Bone marrow (tissue), 2 donors: ENCODE measurements at regions not wholly inside any gene's neighbourhood (a gene's known extent, or its start where the extent isn't known, plus 50 kb on each side); places are given as distances from the start of the nearest gene placed in this dataset.

ENCODE experiments used
- DNase-seq, 2 donors: peaks; one replicate each; lab custom pipeline; 2025; lab: John Stamatoyannopoulos, UW

DNA sequence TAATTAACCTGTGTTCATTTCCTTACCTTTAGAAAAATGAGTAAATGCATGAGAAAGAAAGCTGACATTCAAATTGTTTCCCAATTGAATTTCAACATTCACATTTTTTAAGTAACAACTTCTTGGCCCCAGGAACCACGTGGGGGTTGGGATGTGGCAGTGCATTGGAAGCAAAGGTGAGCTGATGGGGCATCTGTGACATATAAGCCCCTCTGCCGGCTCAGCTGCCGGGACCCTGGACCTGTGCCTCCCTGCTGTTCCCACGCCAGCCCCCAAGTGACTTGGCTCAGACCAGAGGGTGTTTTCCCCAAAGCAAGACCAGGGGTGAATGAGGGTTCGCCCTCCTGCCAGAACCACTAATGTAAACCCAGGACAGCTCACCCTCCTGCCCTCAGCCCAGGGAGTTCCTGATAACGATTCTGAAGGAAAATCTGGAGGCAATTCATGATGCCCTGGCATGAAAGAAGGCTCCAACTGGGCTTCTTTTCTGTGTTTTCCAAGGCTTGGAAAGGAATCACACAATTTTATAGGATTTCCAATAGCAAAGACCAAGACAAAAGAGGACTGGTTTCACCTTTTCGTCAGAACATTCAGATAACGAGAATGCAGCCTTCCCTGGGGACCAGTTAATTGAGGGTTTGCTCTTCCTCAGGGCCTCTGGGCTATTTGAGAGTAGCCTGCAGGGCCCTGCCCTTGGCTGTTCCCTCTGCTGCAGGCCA is 193.2 kb upstream of the TWIST2 start:
- no peak for DNase-seq

DNA sequence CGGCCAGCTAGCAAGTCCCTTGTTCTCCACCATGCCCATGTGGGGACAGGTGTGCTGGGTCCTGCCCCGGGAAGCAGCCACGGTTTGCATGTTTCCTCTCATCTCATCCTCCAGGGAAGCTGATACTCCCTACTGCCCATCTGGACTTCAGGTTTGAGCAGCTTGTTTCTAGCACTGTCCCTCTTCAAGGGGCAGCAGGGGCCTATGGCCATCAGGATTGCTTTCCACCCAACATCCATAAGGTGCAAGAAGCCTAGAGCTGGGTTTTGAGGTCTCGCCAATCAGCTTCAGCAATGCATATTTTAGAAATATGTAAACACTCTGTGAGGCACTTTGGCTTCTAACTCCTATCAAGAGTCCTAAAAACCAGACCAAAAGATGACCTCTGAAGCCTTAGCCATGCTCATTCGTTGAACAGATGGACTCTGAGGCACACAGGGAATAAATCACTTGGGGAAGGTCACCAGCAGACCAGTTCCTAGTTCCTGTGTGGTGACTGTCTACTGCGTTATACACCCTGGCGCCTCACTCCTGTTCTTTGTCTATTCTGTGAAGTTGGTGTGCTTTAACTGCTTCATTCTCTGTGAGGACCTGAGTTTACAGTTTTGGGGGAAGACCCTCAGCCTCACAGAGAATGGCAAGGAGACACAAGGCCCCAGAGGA is 192.6 kb upstream of the TWIST2 start:
- no peak for DNase-seq

DNA sequence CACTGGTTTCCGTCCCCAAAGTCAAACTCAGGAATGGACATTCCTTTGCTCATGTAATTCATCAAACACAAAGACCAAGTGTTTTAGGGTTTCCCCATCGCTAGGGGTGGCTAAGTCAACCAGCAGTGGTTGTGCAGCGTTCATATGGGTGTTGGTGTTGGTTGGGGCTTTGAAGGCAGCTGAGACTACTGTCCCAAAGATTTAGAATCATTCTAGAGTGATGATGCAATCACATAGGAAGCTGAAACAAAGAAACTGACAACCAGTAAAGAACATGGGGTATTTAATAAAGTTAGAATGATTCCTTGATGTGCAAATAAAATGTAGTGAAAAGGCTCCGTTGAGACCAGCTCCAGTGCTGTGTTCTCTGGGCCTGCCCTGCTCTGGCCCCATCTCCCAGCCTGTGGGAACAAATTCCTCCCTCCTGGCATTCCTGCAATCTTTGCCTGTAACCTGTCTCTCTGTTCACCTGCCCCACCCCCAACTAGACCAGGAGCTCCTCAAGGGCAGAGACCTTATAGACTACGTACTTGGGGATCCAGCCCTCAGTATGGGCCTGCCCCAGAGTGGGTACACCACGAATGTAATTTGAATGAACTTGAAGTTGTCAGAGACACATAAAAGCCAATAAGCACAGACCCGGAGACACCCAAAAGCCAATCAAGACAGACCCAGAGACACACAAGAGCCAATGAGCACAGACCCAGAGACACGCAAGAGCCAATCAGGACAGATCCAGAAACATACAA is 191.7 kb upstream of the TWIST2 start:
- DNase-seq, result no peak

DNA sequence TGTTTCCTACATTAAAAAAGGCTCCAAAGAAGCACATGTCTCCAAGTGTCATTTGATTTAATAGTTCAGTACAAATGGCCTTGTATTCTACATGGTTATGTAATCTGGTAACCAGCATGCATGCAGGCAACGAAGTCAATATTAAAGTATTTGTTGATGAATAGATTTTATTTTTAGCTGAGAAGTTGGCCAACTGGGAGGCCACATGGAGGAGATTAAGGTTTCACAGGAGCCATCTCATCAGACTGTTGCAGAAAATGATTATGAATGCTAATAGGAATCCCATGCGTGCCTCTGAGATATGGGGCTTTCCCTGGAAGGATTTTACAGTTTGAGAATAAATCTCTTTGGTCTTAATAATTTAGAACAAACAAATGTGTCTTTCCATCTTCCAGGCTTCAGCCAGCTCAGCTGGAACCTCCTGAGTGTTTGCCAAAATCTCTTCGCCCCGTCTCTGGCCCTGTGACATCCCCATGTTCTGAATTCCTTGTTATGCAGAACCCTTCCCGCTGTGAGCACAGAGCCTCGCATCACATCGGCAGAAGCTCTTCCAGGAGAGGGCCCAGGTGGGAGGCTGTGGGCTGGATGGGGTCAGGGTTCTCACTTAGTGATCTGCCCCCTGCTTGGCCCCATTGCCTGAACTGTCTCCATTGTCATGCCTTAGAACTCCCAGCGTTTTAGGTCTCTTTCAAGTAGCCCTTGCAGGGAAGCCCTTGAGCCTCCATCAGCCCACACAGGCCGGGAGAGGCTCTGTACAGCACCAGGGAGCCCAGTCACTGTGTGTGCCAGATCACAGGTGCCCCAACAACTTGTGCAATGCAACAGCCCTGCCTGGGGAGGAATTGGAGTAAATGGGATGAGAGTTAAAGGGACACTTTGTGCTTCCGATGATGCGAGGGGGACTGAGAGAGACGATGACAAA is 190.5 kb upstream of the TWIST2 start:
- no peak for DNase-seq

DNA sequence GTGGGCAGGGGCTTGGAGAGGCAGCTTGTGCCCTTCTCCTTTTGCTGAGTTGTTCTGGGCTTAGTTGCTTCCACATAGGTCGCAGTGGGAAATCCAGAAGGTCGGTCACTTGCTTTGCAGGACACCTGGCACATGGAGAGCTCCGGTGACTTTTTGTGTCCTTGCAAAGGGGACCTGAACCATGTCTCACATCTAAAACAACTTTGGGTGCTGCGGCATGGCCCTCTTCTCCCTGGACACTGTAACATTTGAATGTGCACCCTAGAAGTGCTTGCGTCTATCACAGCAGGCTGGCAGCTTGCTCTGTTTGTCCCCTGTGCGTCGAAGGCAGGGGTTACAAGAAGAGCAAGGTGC is 189.9 kb upstream of the TWIST2 start:
- DNase-seq, result no peak

DNA sequence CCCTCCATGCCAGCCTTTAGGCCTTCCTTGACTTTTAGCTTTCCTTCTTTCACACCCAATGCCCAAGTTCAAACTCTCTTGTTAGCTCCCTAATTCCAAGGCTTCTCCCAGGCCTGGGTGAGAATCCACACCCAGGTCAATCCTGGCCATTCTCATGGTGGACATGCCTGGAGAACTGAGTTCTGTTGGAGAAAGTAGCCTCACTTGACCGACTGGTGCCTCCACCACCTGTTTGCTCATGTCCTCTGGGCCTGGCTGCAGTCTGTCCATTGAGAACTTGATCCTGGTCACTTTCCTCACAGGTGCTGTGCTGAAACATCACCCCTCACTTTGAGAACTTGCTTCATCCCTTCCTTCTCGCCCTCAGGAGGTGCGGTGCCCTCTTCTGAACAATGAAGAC is 189.1 kb upstream of the TWIST2 start:
- DNase-seq, result no peak

DNA sequence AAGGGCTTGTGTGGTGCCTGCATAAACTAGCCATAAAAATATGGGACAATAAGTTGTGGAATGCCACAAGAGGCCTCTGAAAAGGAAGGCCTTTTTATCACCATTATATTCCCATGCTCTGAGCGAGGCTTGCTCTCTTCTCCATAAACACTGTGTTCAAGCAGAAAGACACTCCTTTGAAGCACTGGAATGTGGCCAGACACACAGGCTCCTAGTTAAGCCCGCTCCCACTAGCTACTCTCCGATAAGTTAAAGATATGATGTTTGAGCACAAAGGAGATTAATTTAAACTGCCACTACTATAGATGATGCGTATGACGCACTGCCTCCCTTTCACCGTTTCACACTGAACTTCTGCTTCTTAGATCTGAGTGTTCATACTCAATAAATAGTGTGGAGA is 188.7 kb upstream of the TWIST2 start:
- DNase-seq, result no peak

DNA sequence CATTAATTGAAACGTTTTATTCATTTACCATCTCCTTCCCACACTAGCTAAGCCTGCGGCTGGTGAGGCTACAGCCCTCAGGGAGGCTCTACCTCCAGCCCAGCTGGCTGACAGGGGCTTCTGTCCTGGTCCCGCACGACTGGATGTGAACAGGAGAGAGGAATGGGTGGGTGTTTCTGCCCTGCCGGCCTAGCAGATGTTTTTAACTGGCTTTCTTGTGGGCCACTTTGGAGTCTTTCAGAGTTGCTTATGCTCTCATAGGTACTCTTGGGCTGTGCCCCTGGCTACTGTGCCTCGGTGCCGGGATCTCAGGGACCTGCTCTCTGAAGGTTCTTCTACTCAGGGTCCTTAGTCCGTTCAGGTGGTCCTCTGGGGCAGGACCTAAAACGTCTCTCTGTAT is 184.3 kb upstream of the TWIST2 start:
- no peak for DNase-seq

DNA sequence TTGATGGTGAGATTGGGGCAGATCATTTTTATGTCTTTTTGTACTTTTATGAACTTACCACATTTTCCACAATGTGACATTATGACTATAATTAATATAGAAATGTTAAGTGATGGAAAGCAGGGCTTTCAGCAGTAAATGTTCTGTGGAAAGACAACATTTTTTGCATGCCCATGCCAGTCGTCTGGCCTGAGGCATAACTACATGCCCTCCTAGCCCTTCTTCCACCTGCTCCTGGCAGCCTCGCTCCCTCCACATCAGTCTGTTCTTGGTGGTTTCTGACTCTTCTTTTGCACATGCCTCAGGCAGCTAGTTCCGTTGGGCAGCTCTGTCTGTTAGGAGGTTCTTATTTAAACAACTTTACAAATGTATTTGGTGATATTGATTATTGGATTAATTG is 182.0 kb upstream of the TWIST2 start:
- no peak for DNase-seq

DNA sequence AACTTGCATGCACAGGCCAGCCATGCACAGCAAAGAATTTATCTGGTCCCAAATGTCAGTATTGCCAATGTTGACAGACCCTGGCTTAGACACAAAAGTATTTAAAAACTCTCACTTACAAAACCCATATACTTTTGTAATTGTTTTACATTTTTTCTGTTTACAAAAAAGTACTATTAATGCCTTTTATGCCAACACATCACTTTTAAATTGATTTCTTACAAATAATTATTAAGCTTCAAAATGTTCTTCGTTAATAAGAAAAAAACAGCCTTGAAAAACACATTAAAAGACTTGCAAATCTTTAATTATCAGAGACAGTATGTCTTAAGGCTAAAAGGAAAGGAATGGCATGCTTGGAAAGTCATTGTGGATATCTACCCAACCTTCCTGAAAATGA is 181.3 kb upstream of the TWIST2 start:
- no peak for DNase-seq

DNA sequence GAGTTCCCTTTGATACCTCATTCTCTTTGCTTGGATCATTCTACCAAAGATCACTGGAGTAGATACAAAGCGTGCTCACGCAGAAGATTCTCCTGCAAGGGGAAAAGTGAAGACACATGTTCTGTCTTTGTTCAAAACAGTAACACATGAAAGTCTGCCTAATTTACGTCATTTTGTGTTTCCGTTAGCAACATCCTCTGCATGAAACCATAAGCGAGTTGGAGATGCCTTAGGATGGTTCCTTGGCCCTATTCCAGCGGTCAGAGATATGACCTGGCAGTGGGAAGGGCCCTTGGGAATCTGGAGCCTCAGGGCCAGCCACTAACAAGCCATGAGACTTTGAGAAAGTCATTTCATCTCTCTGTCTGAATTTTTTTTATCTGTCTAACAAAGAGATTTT is 180.9 kb upstream of the TWIST2 start:
- no peak for DNase-seq

DNA sequence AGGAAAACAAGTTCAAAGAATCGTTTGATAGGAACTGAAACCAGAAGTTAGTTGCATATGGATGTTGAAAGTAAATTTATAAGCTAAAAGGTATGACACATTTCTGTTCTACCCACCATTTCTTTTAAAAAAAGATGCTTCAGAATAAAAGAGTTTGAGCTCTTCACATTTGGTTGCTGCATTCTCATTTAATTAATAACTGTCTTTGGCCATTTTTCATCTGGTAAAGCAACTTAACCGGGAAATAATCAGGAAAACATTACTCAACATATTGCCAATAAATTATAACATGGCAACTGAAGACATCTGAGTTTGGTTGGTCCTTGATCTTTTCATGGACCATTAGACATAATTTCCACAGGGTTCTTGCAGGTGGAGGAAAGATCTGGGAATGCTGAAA is 180.2 kb upstream of the TWIST2 start:
- no peak for DNase-seq

DNA sequence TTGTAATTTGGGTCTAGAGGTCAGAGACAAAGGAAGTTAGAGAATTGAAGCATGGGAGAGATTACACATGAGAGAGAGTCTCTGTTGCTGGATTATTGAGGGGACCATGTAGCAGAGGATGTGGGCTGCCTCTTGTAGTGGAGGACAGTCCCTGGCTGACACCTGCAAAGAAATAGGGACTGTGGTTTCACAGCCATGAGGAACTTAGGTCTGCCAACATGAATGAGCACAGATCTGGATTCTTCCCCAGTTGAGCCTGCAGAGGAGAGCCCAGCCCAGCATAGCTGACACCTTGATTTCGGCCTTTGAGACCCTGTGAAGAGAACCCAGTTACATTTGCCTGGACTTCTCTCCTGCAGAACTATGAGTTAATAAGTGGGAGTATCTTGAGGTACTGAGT is 179.5 kb upstream of the TWIST2 start:
- DNase-seq, result no peak

DNA sequence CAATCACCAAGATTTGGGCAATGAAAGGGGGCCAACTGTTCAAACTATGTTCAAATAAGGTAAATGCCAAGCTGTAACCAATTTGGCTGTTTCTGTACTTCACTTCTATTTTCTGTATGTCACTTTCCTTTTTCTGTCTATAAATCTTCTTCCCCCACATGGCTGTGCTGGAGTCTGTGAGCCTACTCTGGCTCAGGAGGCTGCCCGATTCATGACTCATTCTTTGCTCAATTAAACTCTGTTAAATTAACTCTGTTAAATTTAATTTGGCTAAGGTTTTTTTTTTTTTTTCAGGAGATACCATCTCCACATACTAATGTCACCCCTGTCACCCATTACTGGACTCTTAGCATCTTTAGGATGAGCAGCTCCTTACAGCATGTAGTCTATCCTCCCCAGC is 178.8 kb upstream of the TWIST2 start:
- DNase-seq, result no peak

DNA sequence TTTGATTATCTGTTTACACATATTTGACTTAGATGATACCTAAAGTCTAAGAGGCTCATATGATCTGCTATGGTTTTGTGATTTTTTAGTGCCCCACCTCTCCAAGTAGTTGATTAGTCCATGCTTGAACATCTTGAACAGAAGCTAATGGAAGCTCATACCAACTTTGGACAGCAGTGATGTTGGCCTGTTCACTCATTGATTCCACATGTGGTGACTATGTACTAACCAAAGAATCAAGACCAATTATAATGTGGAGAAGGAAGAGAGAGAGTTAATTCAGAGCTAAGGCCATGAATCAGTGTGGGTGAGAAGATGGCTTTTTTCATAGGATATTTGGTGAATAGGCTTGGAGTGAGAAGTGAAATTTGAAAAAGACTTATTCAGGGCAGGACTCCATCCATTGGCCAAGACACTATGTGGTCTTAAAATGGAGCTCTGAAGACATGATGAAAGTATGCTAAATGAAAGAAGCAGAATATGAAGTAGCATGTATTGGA is 178.3 kb upstream of the TWIST2 start:
- DNase-seq, result no peak

DNA sequence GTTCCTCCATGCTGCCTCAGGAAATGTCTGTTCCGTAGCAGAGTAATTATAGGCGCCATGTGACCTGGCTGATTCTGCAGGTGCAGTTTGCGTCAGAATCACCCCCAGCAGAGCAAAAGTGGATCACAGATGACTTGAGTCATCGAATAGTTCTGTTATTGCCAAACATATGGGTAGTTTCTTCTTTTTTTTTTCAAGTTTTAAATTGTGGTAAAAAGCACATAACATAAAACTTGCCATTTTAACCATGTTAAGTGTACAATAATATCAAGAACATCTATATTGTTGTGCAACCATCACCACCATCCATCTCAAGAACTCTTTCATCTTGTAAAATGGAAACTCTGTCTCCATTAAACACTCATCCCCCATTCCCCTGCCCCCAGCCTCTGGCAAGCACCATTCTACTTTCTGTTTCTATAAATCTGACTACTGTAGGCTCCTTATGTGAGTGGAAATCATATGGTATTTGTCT is 177.7 kb upstream of the TWIST2 start:
- DNase-seq, result no peak

DNA sequence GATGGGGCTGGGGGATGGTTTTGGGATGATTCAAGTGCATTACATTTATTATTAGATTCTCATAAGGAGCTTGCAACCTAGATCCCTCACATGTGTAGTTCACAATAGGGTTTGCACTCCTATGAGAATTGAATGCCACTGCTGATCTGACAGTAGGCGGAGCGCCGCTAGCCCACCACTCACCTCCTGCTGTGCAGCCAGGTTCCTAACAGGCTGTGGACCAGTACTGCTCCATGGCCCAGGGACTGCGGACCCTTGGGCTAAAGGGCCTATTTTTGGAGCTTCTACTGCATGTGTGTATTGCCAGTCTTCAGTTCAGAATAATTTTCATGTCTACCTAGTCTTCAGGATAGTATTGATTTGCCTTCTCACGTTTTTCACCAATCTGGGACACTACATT is 165.3 kb upstream of the TWIST2 start:
- no peak for DNase-seq

DNA sequence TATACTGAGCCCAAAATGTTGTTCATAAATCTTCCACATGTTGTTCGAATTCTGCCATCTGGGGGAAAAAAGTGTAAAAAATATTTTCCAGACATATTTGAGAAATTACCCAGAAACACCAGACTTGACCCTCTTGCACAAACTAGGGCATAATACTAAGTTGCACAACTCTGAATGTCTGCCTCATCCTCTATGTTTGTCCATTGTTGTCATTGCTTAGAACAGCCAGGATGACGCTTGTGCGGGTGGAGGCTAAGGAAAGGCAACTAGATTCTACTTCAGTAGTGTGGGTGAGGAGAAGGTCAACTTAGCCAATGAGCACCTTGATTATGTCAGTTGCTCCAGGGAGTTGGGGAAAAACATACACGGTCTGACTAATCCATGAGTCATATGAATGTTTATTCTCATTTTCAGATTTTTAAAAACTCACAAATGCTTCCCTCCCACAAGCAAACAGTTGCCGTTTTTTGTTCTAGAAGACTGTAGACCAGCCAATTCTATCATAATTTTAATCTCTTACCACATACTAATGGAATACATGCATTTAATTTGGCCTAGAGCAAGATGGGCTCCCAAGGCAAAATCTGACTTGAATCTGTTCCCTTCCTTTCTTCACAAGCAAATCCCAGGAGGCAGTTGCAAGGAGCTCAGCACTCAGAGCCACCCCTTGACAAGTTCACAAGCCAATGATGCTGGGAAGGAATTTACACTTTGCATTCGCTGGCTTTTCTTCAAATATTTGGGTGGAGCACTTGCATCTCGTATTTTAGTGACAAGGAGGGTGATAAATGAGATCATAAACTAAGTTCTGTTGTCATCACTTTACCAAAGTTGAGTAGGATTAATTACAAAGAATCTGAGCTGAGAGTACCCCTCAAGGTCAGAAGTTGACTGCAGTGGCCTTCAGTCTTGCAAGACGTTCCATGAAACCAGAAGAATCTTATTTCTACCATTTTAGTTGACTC is 163.2 kb upstream of the TWIST2 start:
- no peak for DNase-seq

DNA sequence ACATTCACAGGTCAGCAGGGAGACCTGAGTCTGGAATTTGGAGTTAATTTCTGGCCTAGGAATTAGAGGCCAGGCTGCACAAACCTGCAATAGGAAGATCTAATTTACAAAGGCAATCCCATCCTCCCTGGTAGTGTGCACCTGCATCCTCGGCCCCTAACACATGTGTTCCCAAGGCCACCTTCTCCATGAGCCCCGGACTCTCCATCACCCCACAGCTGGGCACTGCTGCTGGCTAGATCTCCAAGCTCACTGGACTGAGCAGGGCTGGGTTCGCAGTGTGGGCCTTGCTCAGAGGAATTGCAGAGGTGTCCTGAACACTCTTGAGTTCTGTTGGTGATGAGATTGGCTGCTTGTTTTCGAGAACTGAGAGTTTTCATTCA is 162.6 kb upstream of the TWIST2 start:
- no peak for DNase-seq

DNA sequence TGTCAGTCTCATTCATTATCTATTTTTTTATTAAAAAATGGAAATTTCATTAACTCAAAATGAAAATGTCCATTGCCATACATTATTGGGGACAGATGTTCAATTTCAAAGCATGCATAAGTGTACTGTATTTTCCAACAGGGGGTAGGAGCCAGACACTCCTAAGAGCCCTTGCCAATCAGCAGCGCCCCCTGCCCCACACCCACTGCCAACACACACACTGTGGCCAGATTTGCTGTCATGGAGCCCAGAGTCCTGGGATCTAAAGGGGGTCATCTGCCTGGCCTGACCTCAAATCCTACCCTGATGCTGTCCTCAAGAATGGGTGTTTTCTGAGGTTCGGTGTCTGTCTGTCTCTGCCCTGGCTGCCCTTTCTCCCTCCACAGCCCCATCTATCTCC is 162.2 kb upstream of the TWIST2 start:
- no peak for DNase-seq

DNA sequence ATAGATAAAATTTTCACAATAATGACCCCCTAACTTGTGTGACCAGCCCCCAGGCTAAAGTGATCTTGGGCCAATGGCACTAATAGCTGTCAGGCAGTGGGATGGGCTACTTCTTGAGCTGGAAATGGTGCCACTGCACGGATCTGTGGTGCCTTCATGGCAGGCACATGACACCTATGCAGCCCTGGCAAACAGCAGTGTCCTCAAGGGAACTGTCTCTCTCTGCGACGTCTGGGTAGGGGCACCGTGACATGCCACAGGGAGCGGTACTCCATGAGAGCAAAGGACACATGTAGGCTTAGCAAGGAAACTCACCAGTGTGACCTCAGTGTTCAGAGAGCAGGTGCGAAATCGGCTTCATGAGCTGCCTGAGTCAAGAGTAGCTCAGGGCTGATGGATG is 161.7 kb upstream of the TWIST2 start:
- DNase-seq, result no peak
